ENCODE measurements at regions not wholly inside any gene's neighbourhood (a gene's known extent, or its start where the extent isn't known, plus 50 kb on each side); places are given as distances from the start of the nearest gene placed in this dataset.

DNA sequence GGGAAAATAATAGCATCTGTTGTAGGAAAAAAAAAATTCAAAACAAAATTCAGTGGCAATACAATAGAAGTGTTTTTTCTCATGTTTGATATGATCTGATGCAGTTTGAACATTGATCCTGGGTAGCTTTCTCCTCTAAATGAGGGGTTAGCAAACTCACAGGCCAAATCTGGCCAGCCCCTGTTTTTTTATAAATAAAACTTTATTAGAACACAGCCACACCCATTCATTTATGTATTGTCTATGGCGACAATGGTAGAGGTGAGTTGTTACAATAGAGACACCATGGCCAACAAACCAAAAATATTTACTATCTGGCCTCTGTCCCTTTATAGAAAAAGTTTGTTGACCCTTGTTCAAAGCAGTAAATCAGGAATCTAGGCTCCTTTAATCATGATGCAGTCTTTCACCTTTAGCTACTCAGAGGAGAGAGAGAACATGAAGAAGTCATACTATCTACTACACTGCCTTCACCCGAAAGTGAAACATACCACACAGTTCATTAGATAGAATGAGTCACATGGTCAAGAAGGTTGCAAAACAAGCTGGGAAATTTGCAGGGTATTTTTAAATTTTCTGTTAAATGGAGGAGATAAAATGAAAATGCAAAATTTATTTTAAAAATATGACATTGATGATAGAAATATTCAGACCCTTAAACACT, 186.6 kb upstream of the MAOA start:
- no peaks in the 10 kb centered on the region for H3K36me3 Mint-ChIP-seq (ENCODE audit: insufficient read depth)
- H3K27me3 Mint-ChIP-seq (ENCODE audit: low read depth): no peaks in the 10 kb centered on the region
- no peaks in the 10 kb centered on the region for H3K9me3 Mint-ChIP-seq
- H3K4me1 Mint-ChIP-seq (ENCODE audit: low read depth): peaks cover 7% of the 10 kb centered on the region
- DNase-seq: no peak
- peak; percentile 74 to 85 for ATAC-seq
- H3K4me3 Mint-ChIP-seq: no peak overlapping the region

DNA sequence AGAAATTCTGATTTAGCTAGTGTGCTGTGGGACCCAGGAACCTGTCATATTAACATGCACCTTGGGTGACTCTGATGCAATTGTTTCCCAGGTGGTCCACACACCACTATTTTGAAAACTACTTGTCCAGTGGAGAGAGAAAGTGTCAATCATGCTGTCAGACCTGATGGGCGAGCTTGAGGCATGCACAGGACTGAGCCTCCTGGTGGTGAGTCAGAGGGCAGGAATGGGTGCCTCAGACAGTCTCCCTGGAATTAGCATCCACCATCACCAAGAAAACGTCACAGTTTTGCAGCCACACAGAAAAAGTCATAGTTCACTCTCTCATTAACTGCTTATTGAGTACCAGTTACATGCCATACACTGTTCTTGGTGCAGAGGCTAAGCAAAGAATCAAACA, 181.8 kb upstream of the MAOA start:
- H3K9me3 Mint-ChIP-seq: no peaks in the 10 kb centered on the region
- H3K36me3 Mint-ChIP-seq (ENCODE audit: insufficient read depth): no peaks in the 10 kb centered on the region
- DNase-seq: no peak
- H3K27me3 Mint-ChIP-seq (ENCODE audit: low read depth): no peaks in the 10 kb centered on the region
- no peak overlapping the region for H3K4me3 Mint-ChIP-seq
- H3K4me1 Mint-ChIP-seq (ENCODE audit: low read depth): peaks cover 5% of the 10 kb centered on the region
- no peak for ATAC-seq

- Mint-ChIP-seq H3K9me3 (no peaks in the 10 kb centered on the region), H3K4me1 (ENCODE audit: low read depth) (peaks cover 3% of the 10 kb centered on the region), H3K36me3 (ENCODE audit: insufficient read depth) (peaks cover 2% of the 10 kb centered on the region), H3K4me3 (no peak overlapping the region), H3K27me3 (ENCODE audit: low read depth) (no peaks in the 10 kb centered on the region)
- no peak for ATAC-seq
- DNase-seq: no peak
These were observed 177.0 kb upstream of the MAOA start for GRCh38 chrX:43479070-43479469.

DNA sequence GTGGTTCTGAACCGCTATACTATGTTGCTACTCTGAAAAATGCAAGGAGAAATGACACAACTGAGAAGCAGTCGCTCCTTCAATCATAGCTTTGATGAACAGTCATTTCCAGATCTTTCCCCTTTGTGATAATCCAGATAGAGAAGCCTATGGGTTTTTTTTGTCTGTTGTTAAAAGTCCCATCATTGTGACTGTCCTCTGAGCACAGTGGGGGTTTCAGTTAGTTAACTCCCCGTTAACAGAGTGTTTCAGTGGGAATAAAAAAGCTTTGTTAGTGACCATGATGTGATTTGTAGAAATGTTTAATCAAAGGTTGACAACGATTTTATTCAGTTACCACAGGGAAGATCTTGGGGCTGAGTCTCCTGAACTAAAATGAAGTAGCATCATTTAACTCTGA, 176.2 kb upstream of the MAOA start:
- Mint-ChIP-seq H3K4me3 (no peak overlapping the region), H3K4me1 (ENCODE audit: low read depth) (peaks cover 3% of the 10 kb centered on the region)

GRCh38 chrX:43481576-43481975, 174.5 kb upstream of the MAOA start:
- ATAC-seq: no peak
- H3K27me3 Mint-ChIP-seq (ENCODE audit: low read depth): no peaks in the 10 kb centered on the region
- peaks cover 3% of the 10 kb centered on the region for H3K4me1 Mint-ChIP-seq (ENCODE audit: low read depth)
- DNase-seq: no peak
- no peak overlapping the region for H3K4me3 Mint-ChIP-seq
- peaks cover 2% of the 10 kb centered on the region for H3K36me3 Mint-ChIP-seq (ENCODE audit: insufficient read depth)
- no peaks in the 10 kb centered on the region for H3K9me3 Mint-ChIP-seq

More for the DNA sequence above, 176.2 kb upstream of the MAOA start:
- ATAC-seq (no peak), DNase-seq (no peak)
- Mint-ChIP-seq H3K27me3 (ENCODE audit: low read depth) (no peaks in the 10 kb centered on the region), H3K9me3 (no peaks in the 10 kb centered on the region), H3K36me3 (ENCODE audit: insufficient read depth) (peaks cover 2% of the 10 kb centered on the region)

DNA sequence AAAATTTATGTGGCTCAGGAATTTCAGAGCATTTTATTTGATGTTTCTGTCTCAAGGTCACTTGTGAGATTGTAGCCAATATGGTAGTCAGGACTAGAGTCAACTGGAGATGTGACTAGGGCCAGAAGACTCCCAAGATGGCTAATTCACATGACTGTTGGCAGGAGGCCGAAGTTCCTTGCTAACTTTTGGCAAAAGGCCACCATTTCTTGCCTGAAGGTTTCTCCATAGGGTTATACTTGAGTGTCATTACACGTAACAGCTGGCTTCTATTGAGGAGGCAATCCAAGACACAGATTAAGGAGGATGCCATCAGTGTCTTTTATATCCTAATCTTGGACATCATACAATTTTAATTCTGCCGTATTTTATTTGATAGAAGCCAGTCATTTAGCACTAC, 162.3 kb upstream of the MAOA start:
- Mint-ChIP-seq H3K27me3 (ENCODE audit: low read depth) (no peaks in the 10 kb centered on the region), H3K36me3 (ENCODE audit: insufficient read depth) (no peaks in the 10 kb centered on the region), H3K4me1 (ENCODE audit: low read depth) (no peaks in the 10 kb centered on the region), H3K9me3 (no peaks in the 10 kb centered on the region), H3K4me3 (no peak overlapping the region)
- no peak for ATAC-seq
- no peak for DNase-seq

DNA sequence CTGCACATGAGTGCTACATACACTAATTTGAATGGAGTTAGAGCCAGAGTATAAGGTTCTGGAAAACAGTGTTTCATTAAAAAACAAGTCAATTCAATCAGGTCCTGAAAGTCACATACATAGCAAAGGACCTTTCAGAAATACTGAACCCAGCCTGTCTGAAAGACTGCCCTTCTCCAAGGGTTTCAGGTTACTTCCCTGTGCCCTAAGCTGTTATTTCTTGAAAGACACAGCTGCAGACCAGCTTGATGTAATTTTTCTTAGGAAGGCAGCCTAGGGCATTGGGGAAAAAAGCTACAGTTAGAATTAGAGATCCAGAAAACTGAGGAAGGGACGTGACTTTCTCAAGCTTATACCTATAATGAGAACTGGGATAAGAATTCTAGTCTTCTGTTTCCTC, 155.9 kb upstream of the MAOA start:
- peaks cover 4% of the 10 kb centered on the region for H3K4me1 Mint-ChIP-seq (ENCODE audit: low read depth)
- no peaks in the 10 kb centered on the region for H3K9me3 Mint-ChIP-seq
- no peaks in the 10 kb centered on the region for H3K36me3 Mint-ChIP-seq (ENCODE audit: insufficient read depth)
- DNase-seq (no peak), ATAC-seq (no peak)
- no peak overlapping the region for H3K4me3 Mint-ChIP-seq
- no peaks in the 10 kb centered on the region for H3K27me3 Mint-ChIP-seq (ENCODE audit: low read depth)

DNA sequence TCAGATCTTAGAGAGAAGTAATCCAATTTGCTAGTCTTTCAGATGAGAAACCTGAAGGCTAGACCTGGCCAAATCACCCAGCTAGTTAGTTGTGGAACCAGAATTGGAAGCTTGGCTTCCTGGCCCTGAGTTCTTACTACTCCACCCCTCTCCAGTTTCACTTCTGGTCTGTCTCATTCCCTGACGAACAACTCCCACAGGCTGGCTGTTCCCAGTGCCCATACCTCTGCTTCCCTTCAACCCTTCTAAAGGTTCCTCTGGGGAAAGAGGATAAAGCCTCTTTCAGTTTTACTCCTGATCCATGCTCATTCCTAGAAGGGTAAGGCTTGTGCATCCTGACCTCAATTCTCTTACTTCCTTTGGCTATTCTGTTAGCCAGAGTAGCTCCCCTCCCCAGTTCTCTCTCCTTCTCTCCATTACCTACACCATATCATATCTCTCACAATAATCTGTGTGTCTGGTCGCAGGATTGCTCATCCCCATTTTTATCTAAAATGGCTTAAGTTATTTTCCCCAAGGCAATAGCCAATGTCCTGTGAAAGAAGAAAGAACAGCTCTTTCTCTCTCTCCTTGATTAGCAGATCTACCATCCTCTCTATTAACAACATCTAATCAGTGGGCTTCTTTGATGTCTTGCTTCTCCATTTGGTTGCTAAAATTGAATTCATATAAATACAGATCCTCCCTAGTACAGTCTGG, 155.0 kb upstream of the MAOA start:
- Mint-ChIP-seq H3K36me3 (ENCODE audit: insufficient read depth) (no peaks in the 10 kb centered on the region), H3K4me3 (no peak overlapping the region), H3K9me3 (no peaks in the 10 kb centered on the region), H3K27me3 (ENCODE audit: low read depth) (no peaks in the 10 kb centered on the region), H3K4me1 (ENCODE audit: low read depth) (peaks cover 4% of the 10 kb centered on the region)
- DNase-seq (no peak), ATAC-seq (no peak)

DNA sequence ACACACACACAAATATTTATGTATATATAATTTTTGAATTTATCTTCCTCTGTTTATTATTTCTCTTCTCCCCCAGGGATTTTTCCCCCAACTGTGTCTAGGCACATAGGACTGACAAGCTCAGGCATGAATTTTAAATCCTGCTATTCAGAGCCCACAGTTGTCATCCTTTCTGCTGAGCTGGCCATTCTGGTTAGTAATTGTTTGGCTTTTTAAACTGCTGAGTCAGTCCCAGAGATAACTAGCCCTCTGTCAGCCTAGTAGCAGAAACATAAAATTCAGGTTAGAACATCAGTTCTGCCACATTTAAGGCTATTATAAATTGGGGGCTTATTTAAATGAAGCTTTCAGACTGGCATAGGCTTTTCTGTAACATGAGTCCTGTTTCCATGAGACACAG, 151.7 kb upstream of the MAOA start:
- ATAC-seq: no peak
- Mint-ChIP-seq H3K4me1 (ENCODE audit: low read depth) (peaks cover 4% of the 10 kb centered on the region), H3K36me3 (ENCODE audit: insufficient read depth) (no peaks in the 10 kb centered on the region), H3K4me3 (no peak overlapping the region), H3K9me3 (no peaks in the 10 kb centered on the region), H3K27me3 (ENCODE audit: low read depth) (no peaks in the 10 kb centered on the region)
- no peak for DNase-seq

DNA sequence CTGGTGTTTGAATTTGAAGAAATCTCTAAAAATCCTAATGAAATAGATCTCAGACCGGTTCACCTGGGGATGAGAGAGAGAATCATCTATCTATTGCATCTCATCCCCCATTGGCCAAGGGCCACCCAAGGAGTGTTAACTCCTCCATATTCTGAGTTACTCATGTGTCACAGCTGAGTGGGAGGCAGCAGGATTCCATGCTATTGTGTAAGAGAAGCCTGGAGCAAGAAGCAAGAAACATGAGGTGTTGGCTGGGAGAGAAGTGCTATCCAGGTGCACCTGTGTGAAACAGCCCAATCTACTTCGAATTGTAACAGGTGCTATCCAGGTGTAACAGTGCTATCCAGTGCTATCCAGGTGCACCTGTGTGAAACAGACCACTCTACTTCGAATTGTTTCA, 150.3 kb upstream of the MAOA start:
- DNase-seq: no peak
- Mint-ChIP-seq H3K4me1 (ENCODE audit: low read depth) (peaks cover 4% of the 10 kb centered on the region), H3K9me3 (no peaks in the 10 kb centered on the region), H3K36me3 (ENCODE audit: insufficient read depth) (no peaks in the 10 kb centered on the region), H3K27me3 (ENCODE audit: low read depth) (no peaks in the 10 kb centered on the region), H3K4me3 (no peak overlapping the region)
- ATAC-seq: no peak

GRCh38 chrX:43508694-43509093, 147.4 kb upstream of the MAOA start:
- no peaks in the 10 kb centered on the region for H3K4me1 Mint-ChIP-seq (ENCODE audit: low read depth)
- H3K4me3 Mint-ChIP-seq: no peak overlapping the region
- no peak for DNase-seq
- H3K27me3 Mint-ChIP-seq (ENCODE audit: low read depth): no peaks in the 10 kb centered on the region
- no peaks in the 10 kb centered on the region for H3K9me3 Mint-ChIP-seq
- H3K36me3 Mint-ChIP-seq (ENCODE audit: insufficient read depth): no peaks in the 10 kb centered on the region
- no peak for ATAC-seq

- H3K4me3 Mint-ChIP-seq: no peak overlapping the region
- H3K27me3 Mint-ChIP-seq (ENCODE audit: low read depth): peaks cover 2% of the 10 kb centered on the region
- no peaks in the 10 kb centered on the region for H3K9me3 Mint-ChIP-seq
- ATAC-seq (no peak), DNase-seq (no peak)
- H3K4me1 Mint-ChIP-seq (ENCODE audit: low read depth): no peaks in the 10 kb centered on the region
- no peaks in the 10 kb centered on the region for H3K36me3 Mint-ChIP-seq (ENCODE audit: insufficient read depth)
These were observed 145.9 kb upstream of the MAOA start for GRCh38 chrX:43510209-43510608.

DNA sequence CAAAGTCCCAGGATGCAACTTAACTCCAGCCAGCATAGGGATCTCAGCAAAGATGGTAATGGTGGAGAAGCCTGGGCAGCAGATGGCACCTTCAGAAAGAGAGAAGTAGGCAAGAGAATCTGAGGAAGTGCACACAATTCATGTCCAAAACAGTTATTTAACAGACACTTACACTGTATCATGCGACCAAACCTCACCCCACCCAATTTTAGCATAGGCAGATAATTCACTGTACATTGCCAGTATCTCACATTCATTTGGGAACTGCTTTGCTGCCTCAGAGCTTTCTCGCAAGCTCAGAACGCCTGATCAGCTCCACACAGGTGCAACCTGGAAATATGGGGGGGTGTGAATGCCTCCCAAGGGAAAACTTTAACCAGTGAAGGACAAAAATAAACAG, 143.0 kb upstream of the MAOA start:
- ATAC-seq (no peak), DNase-seq (no peak)
- peaks cover 2% of the 10 kb centered on the region for H3K27me3 Mint-ChIP-seq (ENCODE audit: low read depth)
- no peaks in the 10 kb centered on the region for H3K9me3 Mint-ChIP-seq
- no peak overlapping the region for H3K4me3 Mint-ChIP-seq
- H3K4me1 Mint-ChIP-seq (ENCODE audit: low read depth): no peaks in the 10 kb centered on the region
- H3K36me3 Mint-ChIP-seq (ENCODE audit: insufficient read depth): no peaks in the 10 kb centered on the region

DNA sequence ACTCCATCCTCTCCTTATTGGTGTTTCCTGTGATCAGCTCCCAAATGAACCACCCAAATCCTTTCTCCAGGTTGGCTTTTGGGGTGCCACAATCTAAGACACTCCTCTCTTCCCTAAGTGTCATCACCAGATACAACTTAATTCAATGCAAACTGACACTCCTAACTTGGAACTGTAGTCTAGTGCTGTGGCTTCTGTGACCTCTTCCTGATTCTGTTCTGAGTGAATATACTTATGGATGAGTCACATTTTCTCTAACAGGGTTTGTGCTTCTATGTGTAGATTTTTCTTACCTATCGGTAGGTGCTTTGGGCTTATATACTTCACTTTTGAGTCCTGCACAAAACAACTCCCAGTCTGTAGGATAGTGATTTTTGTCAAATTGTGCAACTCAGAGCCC, 141.3 kb upstream of the MAOA start:
- Mint-ChIP-seq H3K27me3 (ENCODE audit: low read depth) (peaks cover 2% of the 10 kb centered on the region), H3K9me3 (no peaks in the 10 kb centered on the region), H3K4me3 (no peak overlapping the region), H3K36me3 (ENCODE audit: insufficient read depth) (no peaks in the 10 kb centered on the region), H3K4me1 (ENCODE audit: low read depth) (no peaks in the 10 kb centered on the region)
- no peak for ATAC-seq
- DNase-seq: no peak

DNA sequence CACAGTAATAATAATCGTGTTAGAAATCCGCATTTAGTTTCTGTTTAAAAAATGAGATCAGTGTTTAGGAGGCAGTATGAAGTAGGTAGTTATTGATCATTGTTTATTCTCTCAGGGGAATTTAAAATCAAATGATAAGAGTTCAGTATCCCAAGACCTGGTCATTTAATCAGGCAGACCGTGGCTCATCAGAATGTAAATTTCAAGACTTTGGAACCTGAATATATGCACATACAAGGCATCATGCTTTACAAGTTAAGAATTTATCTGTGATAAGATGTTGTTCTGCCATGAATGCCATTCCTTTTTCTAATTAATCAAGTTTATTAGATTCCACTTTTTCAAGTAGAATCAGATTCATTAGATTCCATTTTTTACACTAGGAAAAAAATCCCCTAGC, 133.5 kb upstream of the MAOA start:
- no peaks in the 10 kb centered on the region for H3K36me3 Mint-ChIP-seq (ENCODE audit: insufficient read depth)
- no peaks in the 10 kb centered on the region for H3K4me1 Mint-ChIP-seq (ENCODE audit: low read depth)
- no peaks in the 10 kb centered on the region for H3K9me3 Mint-ChIP-seq
- no peaks in the 10 kb centered on the region for H3K27me3 Mint-ChIP-seq (ENCODE audit: low read depth)
- ATAC-seq: no peak
- no peak for DNase-seq
- no peak overlapping the region for H3K4me3 Mint-ChIP-seq

Data from activated T-cell treated with anti-CD3 and anti-CD28 coated beads, Interleukin-2, amount 50 U/mL, for 4 hours (primary cell).